ENCODE measurements at regions not wholly inside any gene's neighbourhood (a gene's known extent, or its start where the extent isn't known, plus 50 kb on each side); places are given as distances from the start of the nearest gene placed in this dataset.

GRCh38 chr18:45201029-45201428 lies 414.2 kb upstream of the SLC14A2 start:
- TF ChIP-seq CTCF (IDR thresholded peaks at IDR 0.05), result no peak
- no peak for TF ChIP-seq POLR2AphosphoS5 (IDR thresholded peaks at IDR 0.05)

All from breast epithelium (tissue), 3 donors.